Glomerular endothelial cell (primary cell): ENCODE measurements at regions not wholly inside any gene's neighbourhood (a gene's known extent, or its start where the extent isn't known, plus 50 kb on each side); places are given as distances from the start of the nearest gene placed in this dataset.

ENCODE experiments used
- DNase-seq: peaks from one replicate; pipeline ENCODE4 v3.0.0-alpha.2; 2011; ENCODE audit warnings: low read depth, low spot score; ENCODE audit errors: extremely low read depth

- no peak for DNase-seq
Observed at GRCh38 chr21:38654580-38654979, 151.1 kb upstream of the ETS2 start.

GRCh38 chr21:38658511-38658910, 147.2 kb upstream of the ETS2 start:
- DNase-seq = no peak

- DNase-seq = no peak
Observed at GRCh38 chr21:38659936-38660332, 145.8 kb upstream of the ETS2 start.

- DNase-seq = no peak
Observed at GRCh38 chr21:38660333-38661196, 145.2 kb upstream of the ETS2 start.

- DNase-seq = no peak
Observed at GRCh38 chr21:38661197-38661871, 144.4 kb upstream of the ETS2 start.

- DNase-seq = no peak
Observed at GRCh38 chr21:38661889-38662568, 143.7 kb upstream of the ETS2 start.

- no peak for DNase-seq
Observed at GRCh38 chr21:38663282-38663681, 142.4 kb upstream of the ETS2 start.

- DNase-seq = no peak
Observed at GRCh38 chr21:38664315-38664714, 141.4 kb upstream of the ETS2 start.

GRCh38 chr21:38664841-38665240, 140.9 kb upstream of the ETS2 start:
- no peak for DNase-seq

- no peak for DNase-seq
Observed at GRCh38 chr21:38667291-38667870, 138.3 kb upstream of the ETS2 start.

GRCh38 chr21:38668067-38668466, 137.7 kb upstream of the ETS2 start:
- no peak for DNase-seq

GRCh38 chr21:38668541-38668940, 137.2 kb upstream of the ETS2 start:
- DNase-seq = no peak

GRCh38 chr21:38669186-38669585, 136.5 kb upstream of the ETS2 start:
- DNase-seq = no peak

GRCh38 chr21:38670861-38671260, 134.9 kb upstream of the ETS2 start:
- no peak for DNase-seq

GRCh38 chr21:38671773-38672172, 134.0 kb upstream of the ETS2 start:
- DNase-seq = no peak

- no peak for DNase-seq
Observed at GRCh38 chr21:38675182-38675824, 130.4 kb upstream of the ETS2 start.

- DNase-seq = no peak
Observed at GRCh38 chr21:38678827-38679226, 126.9 kb upstream of the ETS2 start.

GRCh38 chr21:38679534-38679933, 126.2 kb upstream of the ETS2 start:
- DNase-seq = peak; percentile 18

- DNase-seq = no peak
Observed at GRCh38 chr21:38680401-38680800, 125.3 kb upstream of the ETS2 start.

- no peak for DNase-seq
Observed at GRCh38 chr21:38683222-38683621, 122.5 kb upstream of the ETS2 start.

- DNase-seq = no peak
Observed at GRCh38 chr21:38688068-38688467, 117.7 kb upstream of the ETS2 start.
